Bronchial epithelial cell (primary cell): ENCODE measurements at regions not wholly inside any gene's neighbourhood (a gene's known extent, or its start where the extent isn't known, plus 50 kb on each side); places are given as distances from the start of the nearest gene placed in this dataset.
"Not testable (repeated sequence)": the region's sequence is repeated elsewhere in the genome, so short reads cannot be mapped to it uniquely, and the experiment has no call there.

Experiments
- DNase-seq: peaks from one replicate; pipeline ENCODE4 v3.0.0-alpha.2; 2010; ENCODE audit warnings: low read depth
- FAIRE-seq: peaks from 2 replicates; lab custom pipeline; 2011; peaks lifted over from hg19 to GRCh38; lab: Jason Lieb, UNC
- H3K27me3 ChIP-seq: 2 replicates; pipeline ENCODE4 v1.5.1; 2011; ENCODE audit warnings: low read length; ENCODE audit not compliant: control insufficient read depth, insufficient read depth
- H3K36me3 ChIP-seq: 2 replicates; pipeline ENCODE4 v1.5.1; 2011; ENCODE audit warnings: low read length; ENCODE audit not compliant: control insufficient read depth, insufficient read depth
- H3K4me3 ChIP-seq: 2 replicates; pipeline ENCODE4 v1.5.1; 2011; ENCODE audit warnings: mild to moderate bottlenecking, low read depth, low read length, control low read depth
- CTCF ChIP-seq: IDR thresholded peaks from 2 replicates; pipeline ENCODE4 v1.5.1; 2011; ENCODE audit warnings: mild to moderate bottlenecking, moderate library complexity, low read length, control low read depth, inconsistent platforms; ENCODE audit not compliant: insufficient read depth, severe bottlenecking

GRCh38 chr15:63447017-63447676 lies 57.2 kb upstream of the USP3 start:
- FAIRE-seq: no peak

DNA sequence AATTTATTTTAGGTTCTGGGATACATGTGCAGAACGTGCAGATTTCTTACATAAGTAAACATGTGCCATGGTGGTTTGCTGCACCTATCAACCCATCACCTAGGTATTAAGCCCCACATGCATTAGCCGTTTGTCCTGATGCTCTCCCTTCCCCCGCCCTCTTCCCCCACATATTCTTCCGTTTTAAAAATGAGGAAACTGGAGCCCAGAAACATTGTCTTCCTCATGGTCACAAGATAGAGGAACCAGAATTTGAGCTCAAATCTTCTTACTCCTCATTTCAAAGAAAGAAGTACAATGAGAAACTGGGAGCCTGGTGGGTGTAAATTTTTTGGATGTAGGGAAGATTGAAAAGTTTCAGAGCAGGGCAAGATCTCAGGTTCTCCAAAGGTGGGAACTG lies 56.1 kb upstream of the USP3 start:
- Histone ChIP-seq H3K4me3 (no peak overlapping the region), H3K36me3 (no peaks in the 10 kb centered on the region), H3K27me3 (no peaks in the 10 kb centered on the region)
- FAIRE-seq (no peak), DNase-seq (no peak)
- TF ChIP-seq CTCF: no peak

More at GRCh38 chr15:63447017-63447676, 57.2 kb upstream of the USP3 start:
- Histone ChIP-seq H3K36me3 (no peaks in the 10 kb centered on the region), H3K27me3 (no peaks in the 10 kb centered on the region), H3K4me3 (no peak overlapping the region)
- TF ChIP-seq CTCF: no peak
- DNase-seq: no peak

- not testable (repeated sequence) for H3K4me3 ChIP-seq, H3K27me3 ChIP-seq, FAIRE-seq, DNase-seq, H3K36me3 ChIP-seq
Measured at GRCh38 chr15:63448872-63449555, 55.4 kb upstream of the USP3 start.

GRCh38 chr15:63449731-63450130 lies 54.7 kb upstream of the USP3 start:
- Histone ChIP-seq H3K4me3 (no peak overlapping the region), H3K27me3 (no peaks in the 10 kb centered on the region), H3K36me3 (no peaks in the 10 kb centered on the region)
- TF ChIP-seq CTCF: no peak
- FAIRE-seq (no peak), DNase-seq (no peak)

DNA sequence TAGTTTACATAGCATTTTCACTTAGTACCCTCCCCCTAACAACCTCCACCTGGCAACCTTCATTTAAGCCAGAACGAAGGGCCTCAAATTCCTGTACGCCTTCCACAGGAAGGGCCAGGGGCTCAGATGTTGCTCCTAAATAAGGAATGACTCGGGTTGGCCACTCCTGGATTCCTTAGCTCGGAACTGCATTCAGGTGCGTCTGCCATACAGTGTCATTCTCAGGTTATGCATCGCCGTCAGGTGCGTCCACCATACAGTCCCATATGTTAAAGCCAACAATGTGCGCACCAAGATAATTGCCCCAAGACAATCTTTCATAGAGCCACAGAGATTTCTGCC lies 53.5 kb upstream of the USP3 start:
- Histone ChIP-seq H3K4me3 (no peak overlapping the region), H3K27me3 (no peaks in the 10 kb centered on the region), H3K36me3 (no peaks in the 10 kb centered on the region)
- FAIRE-seq: no peak
- no peak for TF ChIP-seq CTCF
- no peak for DNase-seq

DNA sequence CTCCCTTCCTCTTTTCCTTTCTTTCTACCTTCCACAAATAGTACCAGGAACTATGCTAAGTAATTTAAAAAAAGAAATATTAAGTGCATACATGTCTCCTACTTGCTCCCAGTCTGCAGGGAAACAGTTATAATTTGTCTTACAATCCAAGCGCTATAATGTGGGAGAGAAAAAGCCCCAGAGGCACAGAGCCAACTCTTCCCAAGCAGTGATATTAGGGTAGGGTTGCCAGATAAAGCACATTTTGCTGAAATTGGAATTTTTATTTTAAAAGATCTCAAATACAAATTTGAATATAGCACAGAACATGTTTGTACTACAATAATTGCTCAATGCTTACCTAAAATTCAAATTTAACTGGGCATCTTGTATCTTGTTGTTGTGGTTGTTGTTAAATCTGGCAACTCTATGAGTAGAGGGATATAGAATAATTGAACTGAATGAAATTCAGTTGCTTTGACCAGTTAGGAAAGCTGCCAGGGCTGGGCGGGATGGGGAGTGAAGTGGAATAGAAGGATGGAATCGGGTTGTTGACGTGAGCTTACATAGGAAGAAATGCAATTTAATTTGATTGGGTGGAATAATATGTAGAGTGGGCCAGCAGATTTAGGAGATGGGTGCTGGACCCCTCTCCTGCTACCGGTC lies 52.6 kb upstream of the USP3 start:
- no peak for TF ChIP-seq CTCF
- Histone ChIP-seq H3K4me3 (no peak overlapping the region), H3K27me3 (peaks cover 2% of the 10 kb centered on the region), H3K36me3 (no peaks in the 10 kb centered on the region)
- FAIRE-seq (no peak), DNase-seq (no peak)
